GM12892 (cell line): ENCODE measurements at regions not wholly inside any gene's neighbourhood (a gene's known extent, or its start where the extent isn't known, plus 50 kb on each side); places are given as distances from the start of the nearest gene placed in this dataset.

Source experiments
- POLR2A ChIP-seq: IDR thresholded peaks from 2 replicates; pipeline ENCODE4 v1.6.1; 2011; ENCODE audit warnings: low read depth, low read length, control low read depth
- POLR2AphosphoS5 ChIP-seq: IDR thresholded peaks from 2 replicates; pipeline ENCODE4 v1.6.1; 2011; ENCODE audit warnings: low read depth, low read length, control low read depth

- TF ChIP-seq POLR2A: no peak
- TF ChIP-seq POLR2AphosphoS5: no peak
These were observed 202.4 kb upstream of the ZSWIM2 start for GRCh38 chr2:187051350-187051749.
